GM12873 (cell line): ENCODE measurements at regions not wholly inside any gene's neighbourhood (a gene's known extent, or its start where the extent isn't known, plus 50 kb on each side); places are given as distances from the start of the nearest gene placed in this dataset.

Experiments used
- CTCF ChIP-seq: IDR thresholded peaks from 2 replicates; pipeline ENCODE4 v1.5.1; 2012; ENCODE audit warnings: low read depth, mild to moderate bottlenecking, moderate library complexity, low read length, control low read depth; ENCODE audit not compliant: insufficient read depth; ENCODE audit errors: missing control alignments

GRCh38 chr5:25262221-25262620 is 617.4 kb upstream of the CDH10 start:
- no peak for TF ChIP-seq CTCF

GRCh38 chr5:25255128-25255527 is 610.4 kb upstream of the CDH10 start:
- no peak for TF ChIP-seq CTCF

- TF ChIP-seq CTCF: no peak
These were observed 597.2 kb upstream of the CDH10 start for GRCh38 chr5:25241981-25242380.

GRCh38 chr5:25224316-25224982 is 579.7 kb upstream of the CDH10 start:
- no peak for TF ChIP-seq CTCF

GRCh38 chr5:25190521-25191000 is 545.8 kb upstream of the CDH10 start:
- TF ChIP-seq CTCF: no peak

GRCh38 chr5:25181249-25181648 is 536.5 kb upstream of the CDH10 start:
- TF ChIP-seq CTCF: no peak

GRCh38 chr5:25160891-25161290 is 516.1 kb upstream of the CDH10 start:
- TF ChIP-seq CTCF: no peak

GRCh38 chr5:25150819-25151218 is 506.0 kb upstream of the CDH10 start:
- TF ChIP-seq CTCF: no peak
